ENCODE measurements at regions not wholly inside any gene's neighbourhood (a gene's known extent, or its start where the extent isn't known, plus 50 kb on each side); places are given as distances from the start of the nearest gene placed in this dataset.

DNA sequence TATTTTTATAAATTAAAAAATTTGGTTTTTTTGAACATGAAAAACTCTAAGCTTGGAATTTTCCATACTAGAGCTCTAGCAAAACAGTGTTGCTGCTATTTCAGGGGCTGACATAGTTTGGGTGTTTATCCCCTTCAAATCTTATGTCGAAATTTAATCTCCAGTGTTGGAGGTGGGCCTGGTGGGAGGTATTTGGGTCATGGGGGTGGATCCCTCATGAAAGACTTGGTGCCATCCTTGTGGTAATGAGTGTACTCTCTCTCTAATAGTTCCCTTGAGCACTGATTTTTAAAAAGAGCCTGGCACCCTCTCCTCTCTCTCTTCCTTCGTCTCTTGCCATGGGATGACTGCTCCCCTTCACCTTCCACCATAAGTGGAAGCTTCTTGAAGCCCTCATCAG lies 244.6 kb upstream of the UBE2E3 start:
- Histone ChIP-seq H2AFZ (ENCODE audit: low read depth, low read length, poor library complexity, severe bottlenecking) (no peak overlapping the region), H3K4me1 (ENCODE audit: control insufficient read depth in 1 of 2, insufficient read depth in 2 of 2, low read length in 2 of 2) (no peaks in the 10 kb centered on the region), H3K79me2 (ENCODE audit: insufficient read depth, low read length) (no peaks in the 10 kb centered on the region), H3K27me3 (ENCODE audit: insufficient read depth, low read length) (no peaks in the 10 kb centered on the region), H3K4me2 (ENCODE audit: low read length) (no peak overlapping the region), H3K27ac (ENCODE audit: low read depth, low read length) (no peak overlapping the region), H3K4me3 (replicated peaks in 1 of 2; ENCODE audit: low read depth in 1 of 2, low read length in 2 of 2) (no peak overlapping the region), H4K20me1 (ENCODE audit: insufficient read depth) (no peaks in the 10 kb centered on the region), H3K9ac (ENCODE audit: low read length) (no peak overlapping the region), H3K9me2 (ENCODE audit: insufficient read depth) (no peaks in the 10 kb centered on the region), H3K9me3 (ENCODE audit: control insufficient read depth in 1 of 2, insufficient read depth in 1 of 2, low read depth in 1 of 2, low read length in 2 of 2) (no peaks in the 10 kb centered on the region), H3K36me3 (ENCODE audit: control insufficient read depth in 1 of 2, insufficient read depth in 2 of 2, low read length in 2 of 2) (no peaks in the 10 kb centered on the region)
- intact Hi-C loops (cut with micrococcal nuclease): no loop called here
- ChIA-PET RAD21 (ENCODE audit: low non-redundant PET in 1 of 2, low total read pairs in 2 of 2, uncharacterized antibody in 2 of 2, unreplicated experiment in 2 of 2) (no interaction called here), CTCF (no interaction called here), POLR2A (no interaction called here)
- DNase-seq (ENCODE audit: low read depth, low spot score) (no peak), ATAC-seq (no peak)
- BruUV-seq (replicated peaks): no TSS peak
- TF ChIP-seq TCF7L2 (IDR thresholded peaks at IDR 0.05; ENCODE audit: borderline replicate concordance, extremely low read depth, insufficient read depth, insufficient read length) (no peak), EZH2 (IDR thresholded peaks at IDR 0.05) (no peak)

DNA sequence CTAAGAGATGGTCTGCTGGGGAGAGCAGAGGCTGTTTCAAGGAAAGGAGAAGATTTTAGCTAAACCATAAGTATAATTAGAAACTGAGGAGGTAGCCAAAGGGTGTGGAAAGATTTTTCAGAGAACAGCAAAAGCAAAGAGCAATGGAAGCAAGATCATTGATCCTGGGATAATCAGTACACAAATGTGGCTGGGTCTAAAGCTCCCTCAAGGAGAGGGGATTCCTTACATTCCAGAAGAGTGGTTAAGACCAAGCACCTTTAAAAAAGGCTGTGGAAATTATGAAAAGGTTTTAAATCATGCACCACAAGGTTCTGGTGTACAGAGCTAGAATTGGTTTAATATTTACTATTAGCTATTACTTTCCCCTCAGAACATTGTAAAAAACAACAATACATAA lies 246.0 kb upstream of the UBE2E3 start:
- ChIA-PET POLR2A (no interaction called here), CTCF (no interaction called here), RAD21 (ENCODE audit: low non-redundant PET in 1 of 2, low total read pairs in 2 of 2, uncharacterized antibody in 2 of 2, unreplicated experiment in 2 of 2) (no interaction called here)
- Histone ChIP-seq H3K9me3 (ENCODE audit: control insufficient read depth in 1 of 2, insufficient read depth in 1 of 2, low read depth in 1 of 2, low read length in 2 of 2) (no peaks in the 10 kb centered on the region), H3K4me2 (ENCODE audit: low read length) (no peak overlapping the region), H4K20me1 (ENCODE audit: insufficient read depth) (no peaks in the 10 kb centered on the region), H3K4me1 (ENCODE audit: control insufficient read depth in 1 of 2, insufficient read depth in 2 of 2, low read length in 2 of 2) (peaks cover 0 to under 1% of the 10 kb centered on the region in 2 experiments; a peak in 2 of 4 replicates), H3K36me3 (ENCODE audit: control insufficient read depth in 1 of 2, insufficient read depth in 2 of 2, low read length in 2 of 2) (no peaks in the 10 kb centered on the region), H3K27ac (ENCODE audit: low read depth, low read length) (no peak overlapping the region), H3K9ac (ENCODE audit: low read length) (no peak overlapping the region), H3K9me2 (ENCODE audit: insufficient read depth) (no peaks in the 10 kb centered on the region), H3K79me2 (ENCODE audit: insufficient read depth, low read length) (no peaks in the 10 kb centered on the region), H3K4me3 (replicated peaks in 1 of 2; ENCODE audit: low read depth in 1 of 2, low read length in 2 of 2) (no peak overlapping the region), H2AFZ (ENCODE audit: low read depth, low read length, poor library complexity, severe bottlenecking) (no peak overlapping the region), H3K27me3 (ENCODE audit: insufficient read depth, low read length) (no peaks in the 10 kb centered on the region)
- BruUV-seq (replicated peaks): no TSS peak
- intact Hi-C loops (cut with micrococcal nuclease): no loop called here
- DNase-seq (ENCODE audit: low read depth, low spot score): no peak
- ATAC-seq: no peak
- TF ChIP-seq, protein P1, sequence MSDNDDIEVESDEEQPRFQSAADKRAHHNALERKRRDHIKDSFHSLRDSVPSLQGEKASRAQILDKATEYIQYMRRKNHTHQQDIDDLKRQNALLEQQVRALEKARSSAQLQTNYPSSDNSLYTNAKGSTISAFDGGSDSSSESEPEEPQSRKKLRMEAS (IDR thresholded peaks at IDR 0.05): no peak
- no peak for TF ChIP-seq POLR2AphosphoS5 (IDR thresholded peaks at IDR 0.05; ENCODE audit: low read depth, low read length)
- TF ChIP-seq REST (IDR thresholded peaks at IDR 0.05; ENCODE audit: low read depth): no peak
- TF ChIP-seq POLR2A (IDR thresholded peaks at IDR 0.05; ENCODE audit: borderline replicate concordance, extremely low read depth, insufficient read depth, insufficient read length): no peak
- TF ChIP-seq FOSL1 (IDR thresholded peaks at IDR 0.05; ENCODE audit: low read depth): no peak
- TF ChIP-seq SIN3A (IDR thresholded peaks at IDR 0.05; ENCODE audit: low read depth): no peak
- TF ChIP-seq EZH2 (IDR thresholded peaks at IDR 0.05): no peak
- TF ChIP-seq ZNF274 (IDR thresholded peaks at IDR 0.05; ENCODE audit: low read depth, low read length): no peak
- TF ChIP-seq YY1 (IDR thresholded peaks at IDR 0.05; ENCODE audit: extremely low read depth, insufficient replicate concordance, low read depth, low read length): no peak
- no peak for TF ChIP-seq ZFX (IDR thresholded peaks at IDR 0.05)
- TF ChIP-seq RAD21 (IDR thresholded peaks at IDR 0.05; ENCODE audit: low read depth): no peak
- no peak for TF ChIP-seq EGR1 (IDR thresholded peaks at IDR 0.05; ENCODE audit: low read depth)
- TF ChIP-seq SP1 (IDR thresholded peaks at IDR 0.05; ENCODE audit: low read depth): no peak
- TF ChIP-seq ELF1 (IDR thresholded peaks at IDR 0.05; ENCODE audit: borderline replicate concordance, low read depth): no peak
- TF ChIP-seq, protein P2, sequence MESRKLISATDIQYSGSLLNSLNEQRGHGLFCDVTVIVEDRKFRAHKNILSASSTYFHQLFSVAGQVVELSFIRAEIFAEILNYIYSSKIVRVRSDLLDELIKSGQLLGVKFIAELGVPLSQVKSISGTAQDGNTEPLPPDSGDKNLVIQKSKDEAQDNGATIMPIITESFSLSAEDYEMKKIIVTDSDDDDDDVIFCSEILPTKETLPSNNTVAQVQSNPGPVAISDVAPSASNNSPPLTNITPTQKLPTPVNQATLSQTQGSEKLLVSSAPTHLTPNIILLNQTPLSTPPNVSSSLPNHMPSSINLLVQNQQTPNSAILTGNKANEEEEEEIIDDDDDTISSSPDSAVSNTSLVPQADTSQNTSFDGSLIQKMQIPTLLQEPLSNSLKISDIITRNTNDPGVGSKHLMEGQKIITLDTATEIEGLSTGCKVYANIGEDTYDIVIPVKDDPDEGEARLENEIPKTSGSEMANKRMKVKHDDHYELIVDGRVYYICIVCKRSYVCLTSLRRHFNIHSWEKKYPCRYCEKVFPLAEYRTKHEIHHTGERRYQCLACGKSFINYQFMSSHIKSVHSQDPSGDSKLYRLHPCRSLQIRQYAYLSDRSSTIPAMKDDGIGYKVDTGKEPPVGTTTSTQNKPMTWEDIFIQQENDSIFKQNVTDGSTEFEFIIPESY (IDR thresholded peaks at IDR 0.05; ENCODE audit: extremely low read depth, insufficient replicate concordance, low read length): no peak
